Keratinocyte (primary cell): ENCODE measurements at regions not wholly inside any gene's neighbourhood (a gene's known extent, or its start where the extent isn't known, plus 50 kb on each side); places are given as distances from the start of the nearest gene placed in this dataset.

ENCODE experiments used
- DNase-seq: peaks from one replicate; pipeline ENCODE4 v3.0.0-alpha.2; 2011; ENCODE audit warnings: low read depth, missing footprints, low spot score
- FAIRE-seq: peaks from 2 replicates; lab custom pipeline; 2011; peaks lifted over from hg19 to GRCh38; lab: Jason Lieb, UNC
- H2AFZ ChIP-seq: 2 replicates; pipeline ENCODE4 v1.6.0; 2012; ENCODE audit warnings: low read length, control low read depth, inconsistent platforms; ENCODE audit not compliant: control insufficient read depth
- H3K27ac ChIP-seq: 2 replicates; pipeline ENCODE4 v1.5.1; 2011; ENCODE audit warnings: low read length; ENCODE audit not compliant: control insufficient read depth, insufficient read depth
- H3K27me3 ChIP-seq: 3 replicates; pipeline ENCODE4 v1.6.0; 2011; ENCODE audit warnings: low read length; ENCODE audit not compliant: control insufficient read depth, insufficient read depth; ENCODE audit errors: extremely low read depth
- H3K36me3 ChIP-seq, 2 experiments: 2 replicates in 1 of 2; 3 replicates in 1 of 2; pipeline ENCODE4 v1.5.1; 2011; ENCODE audit warnings: low read length in 2 of 2, mild to moderate bottlenecking in 1 of 2; ENCODE audit not compliant: control insufficient read depth in 2 of 2, insufficient read depth in 2 of 2; ENCODE audit errors: extremely low read depth in 1 of 2
- H3K4me1 ChIP-seq: 3 replicates; pipeline ENCODE4 v1.5.1; 2011; ENCODE audit warnings: low read length; ENCODE audit not compliant: control insufficient read depth, insufficient read depth; ENCODE audit errors: extremely low read depth
- H3K4me2 ChIP-seq: 3 replicates; pipeline ENCODE4 v1.6.0; 2011; ENCODE audit warnings: low read depth, low read length; ENCODE audit not compliant: control insufficient read depth, insufficient read depth; ENCODE audit errors: extremely low read depth
- H3K4me3 ChIP-seq, 3 experiments: fragments of 200-600 bp in 1 of 3; sonication (generic) in 1 of 3; 2 replicates in 2 of 3; 3 replicates in 1 of 3; pipeline ENCODE4 v1.5.1; 2011 to 2016; ENCODE audit warnings: low read length in 3 of 3, mild to moderate bottlenecking in 3 of 3, control low read depth in 2 of 3, inconsistent platforms in 1 of 3, low read depth in 1 of 3, mixed read lengths in 1 of 3, mixed run types in 1 of 3, moderate library complexity in 1 of 3; ENCODE audit not compliant: control insufficient read depth in 2 of 3, insufficient read depth in 2 of 3; ENCODE audit errors: extremely low read depth in 1 of 3
- H3K79me2 ChIP-seq: 2 replicates; pipeline ENCODE4 v1.6.0; 2012; ENCODE audit warnings: low read length; ENCODE audit not compliant: control insufficient read depth, insufficient read depth
- H3K9ac ChIP-seq: 3 replicates; pipeline ENCODE4 v1.6.0; 2011; ENCODE audit warnings: low read length; ENCODE audit not compliant: control insufficient read depth, insufficient read depth; ENCODE audit errors: extremely low read depth
- H3K9me1 ChIP-seq: 3 replicates; pipeline ENCODE4 v1.6.0; 2011; ENCODE audit warnings: low read length; ENCODE audit not compliant: control insufficient read depth, insufficient read depth; ENCODE audit errors: extremely low read depth
- H3K9me3 ChIP-seq: 2 replicates; pipeline ENCODE4 v1.5.1; 2012; ENCODE audit warnings: low read depth, low read length; ENCODE audit not compliant: control insufficient read depth
- H4K20me1 ChIP-seq: 3 replicates; pipeline ENCODE4 v1.6.0; 2011; ENCODE audit warnings: low read length; ENCODE audit not compliant: control insufficient read depth, insufficient read depth; ENCODE audit errors: extremely low read depth
- CTCF ChIP-seq, 3 experiments: IDR thresholded peaks in 1 of 3; conservative IDR thresholded peaks in 1 of 3; optimal IDR thresholded peaks in 1 of 3; 2 replicates in 2 of 3; 3 replicates in 1 of 3; pipeline versions ENCODE3 to v1.5.1; 2011; ENCODE audit warnings: low read length in 3 of 3, mild to moderate bottlenecking in 3 of 3, moderate library complexity in 2 of 3, control low read depth in 1 of 3, inconsistent platforms in 1 of 3; ENCODE audit not compliant: insufficient read depth in 2 of 3; ENCODE audit errors: extremely low read depth in 1 of 3
- EZH2 ChIP-seq: IDR thresholded peaks from one replicate; pipeline ENCODE4 v1.6.1; 2012; ENCODE audit warnings: inconsistent platforms, mild to moderate bottlenecking, low read length, moderate library complexity
- dilution Hi-C: fragments of 300-500 bp; cut with MboI; formaldehyde crosslinking; loops from one replicate; pipeline ENCODE4 v1.7.0; 2020; ENCODE audit warnings: low sequenced_read_pairs; ENCODE audit not compliant: extremely low pct_ligation_motif_present

GRCh38 chr14:89025561-89026236, 201.2 kb downstream of the TTC8 start:
- FAIRE-seq (peak; percentile 23), DNase-seq (no peak)
- H3K27ac ChIP-seq, result no peak overlapping the region

DNA sequence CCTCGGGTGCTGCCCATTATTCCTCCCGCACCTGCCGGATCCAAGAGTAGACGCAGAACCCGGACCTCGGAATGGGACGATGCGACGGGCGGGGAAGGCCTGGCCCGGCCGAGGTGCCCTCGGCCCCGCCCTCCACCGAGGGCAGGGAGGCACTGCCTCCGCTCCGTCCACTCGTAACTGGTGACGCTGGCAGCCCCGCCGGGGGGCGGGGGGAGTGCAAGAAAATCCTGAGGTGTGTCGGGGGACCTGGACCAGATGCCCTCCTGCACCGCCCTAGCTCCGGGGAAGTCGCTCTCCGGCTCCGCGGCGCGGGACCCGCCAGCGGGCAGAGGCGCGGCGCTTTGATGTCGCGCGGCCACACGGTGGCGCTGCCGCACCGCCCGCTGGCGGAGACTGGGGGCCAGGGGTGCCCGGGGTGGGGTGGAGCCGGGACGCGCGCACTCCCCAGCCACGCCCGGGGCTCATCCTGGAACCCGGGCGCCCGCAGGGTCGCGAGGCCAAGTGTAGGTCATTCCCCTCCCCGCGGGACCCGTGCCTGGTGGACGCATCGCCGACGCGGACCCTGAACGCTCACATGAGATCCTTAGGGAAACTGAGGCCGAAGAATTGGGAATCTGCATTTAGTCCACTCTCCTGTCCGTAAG, 202.8 kb downstream of the TTC8 start:
- peaks cover 36% of the 10 kb centered on the region for H3K27me3 ChIP-seq
- no peaks in the 10 kb centered on the region for H3K9me1 ChIP-seq
- peak overlapping the region; percentile 46 to 68 (median 68) for H3K4me3 ChIP-seq
- dilution Hi-C loops, result no loop called here
- H2AFZ ChIP-seq, result peak overlapping the region; percentile 83
- FAIRE-seq (no peak), DNase-seq (no peak)
- no peaks in the 10 kb centered on the region for H3K9me3 ChIP-seq
- H3K79me2 ChIP-seq, result no peaks in the 10 kb centered on the region
- no peak overlapping the region for H3K27ac ChIP-seq
- H3K36me3 ChIP-seq, result no peaks in the 10 kb centered on the region
- H3K4me2 ChIP-seq, result peak overlapping the region; percentile 91
- H4K20me1 ChIP-seq, result no peaks in the 10 kb centered on the region
- peak overlapping the region; percentile 55 for H3K9ac ChIP-seq
- peaks cover 7% of the 10 kb centered on the region for H3K4me1 ChIP-seq
- TF ChIP-seq CTCF (optimal IDR thresholded peaks at IDR 0.05 in 1 of 3, IDR thresholded peaks at IDR 0.05 in 1 of 3, conservative IDR thresholded peaks at IDR 0.05 in 1 of 3; ENCODE audit: extremely low read depth in 1 of 3, insufficient read depth in 2 of 3, low read length in 3 of 3), result peak; percentile 24 to 81 (median 75)
- TF ChIP-seq EZH2, result no peak

More at GRCh38 chr14:89025561-89026236, 201.2 kb downstream of the TTC8 start:
- dilution Hi-C loops, result no loop called here
- peaks cover 7% of the 10 kb centered on the region for H3K4me1 ChIP-seq
- H3K9ac ChIP-seq, result no peak overlapping the region
- no peaks in the 10 kb centered on the region for H3K36me3 ChIP-seq
- no peak overlapping the region for H3K4me3 ChIP-seq
- H3K27me3 ChIP-seq, result peaks cover 36% of the 10 kb centered on the region
- H3K4me2 ChIP-seq, result no peak overlapping the region
- no peaks in the 10 kb centered on the region for H4K20me1 ChIP-seq
- TF ChIP-seq EZH2 (no peak), CTCF (optimal IDR thresholded peaks at IDR 0.05 in 1 of 3, IDR thresholded peaks at IDR 0.05 in 1 of 3, conservative IDR thresholded peaks at IDR 0.05 in 1 of 3; ENCODE audit: extremely low read depth in 1 of 3, insufficient read depth in 2 of 3, low read length in 3 of 3) (no peak)
- no peaks in the 10 kb centered on the region for H3K79me2 ChIP-seq
- no peaks in the 10 kb centered on the region for H3K9me1 ChIP-seq
- H3K9me3 ChIP-seq, result no peaks in the 10 kb centered on the region
- no peak overlapping the region for H2AFZ ChIP-seq
